CD4-positive, alpha-beta memory T cell (primary cell): ENCODE measurements at regions not wholly inside any gene's neighbourhood (a gene's known extent, or its start where the extent isn't known, plus 50 kb on each side); places are given as distances from the start of the nearest gene placed in this dataset.

Experiments used
- CTCF ChIA-PET: fragments of 350-600 bp; sonication (Branson Sonifier 250); formaldehyde crosslinking; loops from one replicate; lab custom pipeline; 2021; ENCODE audit warnings: inconsistent platforms; ENCODE audit not compliant: partially characterized antibody; lab: Charles Lee
- POLR2A ChIA-PET: fragments of 350-600 bp; sonication (Branson Sonifier 250); formaldehyde crosslinking; loops from one replicate; lab custom pipeline; 2021; ENCODE audit not compliant: partially characterized antibody; lab: Charles Lee
- DNase-seq, 5 donors: peaks; one replicate each; pipeline versions ENCODE4 v3.0.0 to v3.0.0-alpha.2; 2020 to 2022; ENCODE audit warnings: mixed read lengths in 1 of 5
- H3K27ac ChIP-seq: one replicate; pipeline ENCODE4 v1.7.0; 2013; ENCODE audit warnings: low read depth, low read length
- H3K27me3 ChIP-seq: 2 replicates; pipeline ENCODE4 v1.7.0; 2013; ENCODE audit warnings: mild to moderate bottlenecking, low read length, moderate library complexity; ENCODE audit not compliant: insufficient read depth
- H3K36me3 ChIP-seq: 2 replicates; pipeline ENCODE4 v1.7.0; 2013; ENCODE audit warnings: mild to moderate bottlenecking, low read length, moderate library complexity; ENCODE audit not compliant: insufficient read depth
- H3K4me1 ChIP-seq: 2 replicates; pipeline ENCODE4 v1.7.0; 2013; ENCODE audit warnings: mild to moderate bottlenecking, low read length, moderate library complexity; ENCODE audit not compliant: insufficient read depth
- H3K4me3 ChIP-seq, 2 donors: one replicate each; pipeline ENCODE4 v1.7.0; 2013; ENCODE audit warnings: low read length in 2 of 2, mild to moderate bottlenecking in 1 of 2
- H3K9me3 ChIP-seq, 2 donors: one replicate each; pipeline ENCODE4 v1.7.0; 2013; ENCODE audit warnings: low read length in 2 of 2, control low read depth in 1 of 2; ENCODE audit not compliant: control insufficient read depth in 1 of 2
- H3K27ac Mint-ChIP-seq, 7 donors: one replicate each; pipeline ENCODE4 v1.8.0; 2020 to 2021; ENCODE audit warnings: mixed read lengths in 7 of 7, mild to moderate bottlenecking in 6 of 7, inconsistent platforms in 3 of 7, moderate library complexity in 3 of 7
- H3K27me3 Mint-ChIP-seq, 2 donors: one replicate each; pipeline ENCODE4 v1.8.0; 2020 to 2021; ENCODE audit warnings: mixed read lengths in 2 of 2
- H3K36me3 Mint-ChIP-seq, 2 donors: one replicate each; pipeline ENCODE4 v1.8.0; 2020 to 2021; ENCODE audit warnings: mixed read lengths in 2 of 2, inconsistent platforms in 1 of 2, mild to moderate bottlenecking in 1 of 2
- H3K4me1 Mint-ChIP-seq, 4 donors: one replicate each; pipeline ENCODE4 v1.8.0; 2020 to 2021; ENCODE audit warnings: mixed read lengths in 4 of 4, mild to moderate bottlenecking in 1 of 4
- H3K4me3 Mint-ChIP-seq, 8 donors: one replicate each; pipeline ENCODE4 v1.8.0; 2020 to 2021; ENCODE audit warnings: mixed read lengths in 8 of 8, mild to moderate bottlenecking in 7 of 8, moderate library complexity in 6 of 8, inconsistent platforms in 3 of 8
- H3K9me3 Mint-ChIP-seq, 8 donors: one replicate each; pipeline ENCODE4 v1.8.0; 2020 to 2021; ENCODE audit warnings: mixed read lengths in 8 of 8, mild to moderate bottlenecking in 5 of 8, inconsistent platforms in 3 of 8, moderate library complexity in 1 of 8
- intact Hi-C: fragments of 100-400 bp; cut with micrococcal nuclease; formaldehyde crosslinking; loops from one replicate; pipeline ENCODE4 v1.15.1; 2023

- POLR2A ChIA-PET, result no interaction called here
These were observed 212.3 kb upstream of the CDYL start for GRCh38 chr6:4563877-4564276.

GRCh38 chr6:4563156-4563555 lies 213.0 kb upstream of the CDYL start:
- no peaks in the 10 kb centered on the region for H3K36me3 ChIP-seq
- peaks cover 0 to 3% (median under 1%) of the 10 kb centered on the region in 8 donors for H3K9me3 Mint-ChIP-seq
- ChIA-PET CTCF (no interaction called here), POLR2A (no interaction called here)
- H3K4me3 ChIP-seq, result no peak overlapping the region
- H3K27ac Mint-ChIP-seq, result peak overlapping the region in 1 of 7 donors; percentile 16
- intact Hi-C loops, result no loop called here
- H3K27me3 Mint-ChIP-seq, result peaks cover 6% of the 10 kb centered on the region in 2 donors
- no peaks in the 10 kb centered on the region for H3K4me1 Mint-ChIP-seq
- no peaks in the 10 kb centered on the region for H3K4me1 ChIP-seq
- no peaks in the 10 kb centered on the region for H3K36me3 Mint-ChIP-seq
- no peaks in the 10 kb centered on the region for H3K9me3 ChIP-seq
- H3K27ac ChIP-seq, result no peak overlapping the region
- no peak for DNase-seq
- H3K4me3 Mint-ChIP-seq, result no peak overlapping the region
- no peaks in the 10 kb centered on the region for H3K27me3 ChIP-seq

More at GRCh38 chr6:4563877-4564276, 212.3 kb upstream of the CDYL start:
- Mint-ChIP-seq H3K4me3 (no peak overlapping the region), H3K36me3 (no peaks in the 10 kb centered on the region), H3K4me1 (no peaks in the 10 kb centered on the region), H3K27ac (peak overlapping the region in 1 of 7 donors; percentile 27), H3K27me3 (peaks cover 6% of the 10 kb centered on the region in 2 donors), H3K9me3 (peaks cover 0 to 4% (median under 1%) of the 10 kb centered on the region in 8 donors)
- CTCF ChIA-PET, result no interaction called here
- H3K27ac ChIP-seq, result no peak overlapping the region
- no peak for DNase-seq
- H3K4me3 ChIP-seq, result no peak overlapping the region
- H3K9me3 ChIP-seq, result no peaks in the 10 kb centered on the region
- intact Hi-C loops, result no loop called here
- H3K36me3 ChIP-seq, result no peaks in the 10 kb centered on the region
- H3K4me1 ChIP-seq, result no peaks in the 10 kb centered on the region
- no peaks in the 10 kb centered on the region for H3K27me3 ChIP-seq

GRCh38 chr6:4561773-4562400 lies 214.3 kb upstream of the CDYL start:
- H3K27ac Mint-ChIP-seq, result no peak overlapping the region
- ChIA-PET POLR2A (no interaction called here), CTCF (no interaction called here)
- Histone ChIP-seq H3K27me3 (no peaks in the 10 kb centered on the region), H3K9me3 (no peaks in the 10 kb centered on the region), H3K4me1 (no peaks in the 10 kb centered on the region), H3K36me3 (no peaks in the 10 kb centered on the region), H3K4me3 (no peak overlapping the region), H3K27ac (no peak overlapping the region)
- no peak overlapping the region for H3K4me3 Mint-ChIP-seq
- peaks cover 0 to 3% (median 0%) of the 10 kb centered on the region in 8 donors for H3K9me3 Mint-ChIP-seq
- H3K36me3 Mint-ChIP-seq, result no peaks in the 10 kb centered on the region
- intact Hi-C loops, result no loop called here
- no peaks in the 10 kb centered on the region for H3K4me1 Mint-ChIP-seq
- no peak for DNase-seq
- H3K27me3 Mint-ChIP-seq, result peaks cover 6% of the 10 kb centered on the region in 2 donors

GRCh38 chr6:4561078-4561435 lies 215.1 kb upstream of the CDYL start:
- no peaks in the 10 kb centered on the region for H3K36me3 ChIP-seq
- no peaks in the 10 kb centered on the region for H3K4me1 ChIP-seq
- no peak overlapping the region for H3K4me3 Mint-ChIP-seq
- no peaks in the 10 kb centered on the region for H3K27me3 ChIP-seq
- intact Hi-C loops, result no loop called here
- no peak overlapping the region for H3K27ac ChIP-seq
- H3K27me3 Mint-ChIP-seq, result peaks cover 5 to 6% of the 10 kb centered on the region in 2 donors
- H3K9me3 Mint-ChIP-seq, result peaks cover 0 to 3% (median 0%) of the 10 kb centered on the region in 8 donors
- no peak overlapping the region for H3K27ac Mint-ChIP-seq
- ChIA-PET POLR2A (no interaction called here), CTCF (no interaction called here)
- no peak overlapping the region for H3K4me3 ChIP-seq
- no peaks in the 10 kb centered on the region for H3K4me1 Mint-ChIP-seq
- no peaks in the 10 kb centered on the region for H3K9me3 ChIP-seq
- H3K36me3 Mint-ChIP-seq, result no peaks in the 10 kb centered on the region
- no peak for DNase-seq

GRCh38 chr6:4560221-4561077 lies 215.8 kb upstream of the CDYL start:
- no peak overlapping the region for H3K27ac ChIP-seq
- intact Hi-C loops, result no loop called here
- no peaks in the 10 kb centered on the region for H3K36me3 ChIP-seq
- DNase-seq, result no peak
- Mint-ChIP-seq H3K9me3 (peaks cover 0 to 5% (median 0%) of the 10 kb centered on the region in 8 donors), H3K4me3 (no peak overlapping the region), H3K27me3 (peaks cover 5 to 9% of the 10 kb centered on the region in 2 donors), H3K27ac (no peak overlapping the region), H3K4me1 (no peaks in the 10 kb centered on the region), H3K36me3 (no peaks in the 10 kb centered on the region)
- ChIA-PET CTCF (no interaction called here), POLR2A (no interaction called here)
- H3K9me3 ChIP-seq, result no peaks in the 10 kb centered on the region
- H3K27me3 ChIP-seq, result no peaks in the 10 kb centered on the region
- no peak overlapping the region for H3K4me3 ChIP-seq
- no peaks in the 10 kb centered on the region for H3K4me1 ChIP-seq

- intact Hi-C loops, result no loop called here
- CTCF ChIA-PET, result no interaction called here
- peaks cover 11% of the 10 kb centered on the region in 2 donors for H3K27me3 Mint-ChIP-seq
These were observed 216.8 kb upstream of the CDYL start for GRCh38 chr6:4559281-4559875.

GRCh38 chr6:4554645-4555044 lies 221.6 kb upstream of the CDYL start:
- Mint-ChIP-seq H3K36me3 (no peaks in the 10 kb centered on the region), H3K27me3 (peaks cover 19 to 21% of the 10 kb centered on the region in 2 donors), H3K4me3 (no peak overlapping the region), H3K27ac (no peak overlapping the region), H3K9me3 (peaks cover 0 to 4% (median 3%) of the 10 kb centered on the region in 8 donors), H3K4me1 (no peaks in the 10 kb centered on the region)
- POLR2A ChIA-PET, result no interaction called here
- H3K27me3 ChIP-seq, result peaks cover 6% of the 10 kb centered on the region
- no peaks in the 10 kb centered on the region for H3K36me3 ChIP-seq
- no peaks in the 10 kb centered on the region for H3K4me1 ChIP-seq
- intact Hi-C loops, result no loop called here
- CTCF ChIA-PET, result no interaction called here
- H3K27ac ChIP-seq, result no peak overlapping the region
- no peaks in the 10 kb centered on the region for H3K9me3 ChIP-seq
- no peak for DNase-seq
- H3K4me3 ChIP-seq, result no peak overlapping the region

More at GRCh38 chr6:4559281-4559875, 216.8 kb upstream of the CDYL start:
- Mint-ChIP-seq H3K36me3 (no peaks in the 10 kb centered on the region), H3K27ac (no peak overlapping the region), H3K4me3 (no peak overlapping the region), H3K9me3 (peaks cover 0 to 5% (median 0%) of the 10 kb centered on the region in 8 donors), H3K4me1 (no peaks in the 10 kb centered on the region)
- Histone ChIP-seq H3K9me3 (no peaks in the 10 kb centered on the region), H3K27me3 (no peaks in the 10 kb centered on the region), H3K4me3 (no peak overlapping the region), H3K36me3 (no peaks in the 10 kb centered on the region), H3K4me1 (no peaks in the 10 kb centered on the region), H3K27ac (no peak overlapping the region)
- POLR2A ChIA-PET, result no interaction called here
- no peak for DNase-seq
